NCI-H1417 (cell line): ENCODE measurements at regions not wholly inside any gene's neighbourhood (a gene's known extent, or its start where the extent isn't known, plus 50 kb on each side); places are given as distances from the start of the nearest gene placed in this dataset.
A peak's percentile ranks its signal among the peaks of the same experiment; 100 is the strongest.
"Not testable (repeated sequence)": the region's sequence is repeated elsewhere in the genome, so short reads cannot be mapped to it uniquely, and the experiment has no call there.

Experiments
- DNase-seq, 3 experiments: peaks; one replicate each; lab custom pipeline; 2025; lab: John Stamatoyannopoulos, UW

DNA sequence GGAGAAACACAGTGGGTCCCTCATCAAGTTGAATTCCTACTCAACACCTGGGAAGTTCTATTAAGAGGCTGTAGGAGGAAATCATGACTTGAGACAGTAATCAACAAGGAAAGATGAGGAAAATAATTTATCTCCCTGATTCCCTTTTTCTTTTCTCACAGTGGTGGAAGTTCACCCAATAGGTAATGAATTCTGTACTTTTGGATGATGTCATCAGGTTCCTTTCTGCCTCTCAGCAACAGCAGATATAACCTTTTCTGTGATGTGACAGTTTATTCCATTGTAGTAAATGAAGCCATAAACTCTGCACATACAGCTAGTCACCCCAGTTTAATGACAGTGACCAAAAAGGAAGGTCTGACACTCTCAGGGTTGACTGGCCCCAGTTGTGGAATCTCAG is 1265.0 kb downstream of the NXPH1 start:
- DNase-seq = no peak

DNA sequence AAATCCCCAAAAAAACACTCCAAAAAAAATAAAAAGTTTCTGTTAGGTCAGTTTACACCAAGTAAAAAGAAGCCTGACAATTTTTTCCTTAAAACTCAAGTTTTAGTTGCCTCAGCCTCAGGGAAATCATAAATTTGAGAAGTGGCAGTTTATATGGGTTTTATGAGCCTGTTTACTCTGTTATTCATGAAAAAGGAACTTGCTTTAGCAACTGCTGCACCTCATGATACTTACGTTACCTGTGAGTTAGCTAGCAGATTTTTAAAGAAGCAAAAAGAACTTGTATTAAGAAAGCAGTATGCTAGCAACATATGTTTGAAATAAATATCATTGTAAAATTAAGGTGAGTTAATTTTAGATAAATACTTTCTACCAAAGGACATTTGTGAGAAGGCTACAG is 1264.5 kb upstream of the PHF14 start:
- no peak for DNase-seq

DNA sequence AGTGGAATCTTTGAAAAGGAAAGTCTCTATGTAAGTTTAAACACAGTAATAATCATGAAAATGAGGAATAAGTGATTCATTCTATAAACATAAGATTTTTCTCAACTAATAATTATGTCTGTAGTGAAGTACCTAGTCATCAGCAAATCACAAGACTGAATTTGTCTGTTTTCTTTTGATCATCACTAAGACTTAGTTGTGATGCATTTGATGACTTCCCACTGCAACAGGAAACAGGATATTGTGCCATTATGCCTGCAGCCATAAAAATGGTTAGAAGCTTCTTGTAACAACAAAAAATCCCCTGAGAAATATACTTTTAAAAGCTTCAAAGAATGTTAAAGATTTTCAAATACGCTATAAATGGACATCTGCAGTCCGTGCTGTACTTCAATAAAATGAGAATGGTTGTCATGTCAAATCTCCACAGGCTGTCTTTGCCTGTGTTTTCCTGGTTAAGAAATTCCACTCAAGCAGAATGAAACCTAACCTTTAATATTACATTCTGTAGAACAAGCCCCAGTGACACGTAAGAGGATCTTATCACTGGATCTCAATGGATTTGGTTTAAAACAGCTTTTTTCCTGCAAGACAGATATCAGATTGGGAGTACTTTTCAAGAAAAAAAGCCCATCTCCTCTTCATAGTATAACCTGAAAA is 1262.3 kb upstream of the PHF14 start:
- no peak for DNase-seq

DNA sequence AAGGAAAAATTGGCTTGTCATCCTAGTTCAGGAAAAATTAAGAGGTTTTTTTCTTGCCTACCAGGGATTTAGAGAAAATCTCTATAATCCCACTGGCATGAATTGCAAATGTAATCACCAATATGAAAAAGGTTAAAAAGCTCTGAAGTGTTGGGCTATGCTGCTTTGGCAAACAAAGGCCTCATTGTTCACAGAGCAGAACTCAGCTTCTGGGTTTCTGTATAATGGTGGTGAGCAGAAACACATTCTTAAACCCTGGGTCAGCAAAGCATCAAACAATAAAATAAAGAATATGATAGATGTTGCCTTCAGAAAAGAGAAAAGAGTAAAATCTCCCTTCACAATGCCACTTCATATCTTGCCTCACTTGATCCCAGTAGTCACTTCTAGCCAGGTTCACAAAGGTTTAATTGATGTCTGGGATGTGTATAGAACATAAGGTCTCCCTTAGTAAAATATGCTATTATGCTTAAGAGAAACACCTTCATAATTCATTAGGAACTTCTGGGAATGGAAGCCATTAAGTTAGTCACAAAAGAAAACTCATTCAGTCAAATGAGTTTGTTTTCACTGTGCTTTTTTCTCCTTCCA is 1255.5 kb upstream of the PHF14 start:
- DNase-seq = peak in 1 of 3 experiments; percentile 20

DNA sequence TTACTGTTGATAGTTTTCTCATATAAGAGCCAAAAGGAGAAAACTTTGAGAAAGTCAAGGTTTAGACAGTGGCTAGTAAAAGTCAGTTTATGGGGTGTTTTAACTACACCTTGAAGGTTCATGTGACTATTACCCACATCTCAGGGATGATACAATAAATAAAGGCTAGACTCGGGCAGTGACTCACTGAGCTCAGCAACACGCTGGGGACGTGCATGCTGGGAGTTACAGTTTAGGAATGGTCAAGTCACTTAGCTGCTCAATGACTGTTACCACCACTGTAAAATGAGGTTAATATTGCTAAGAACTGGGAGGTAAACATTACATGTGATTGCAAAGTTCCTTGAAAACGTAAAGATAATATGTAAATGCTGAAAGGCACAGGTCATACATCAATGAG is 1254.4 kb upstream of the PHF14 start:
- DNase-seq = no peak

DNA sequence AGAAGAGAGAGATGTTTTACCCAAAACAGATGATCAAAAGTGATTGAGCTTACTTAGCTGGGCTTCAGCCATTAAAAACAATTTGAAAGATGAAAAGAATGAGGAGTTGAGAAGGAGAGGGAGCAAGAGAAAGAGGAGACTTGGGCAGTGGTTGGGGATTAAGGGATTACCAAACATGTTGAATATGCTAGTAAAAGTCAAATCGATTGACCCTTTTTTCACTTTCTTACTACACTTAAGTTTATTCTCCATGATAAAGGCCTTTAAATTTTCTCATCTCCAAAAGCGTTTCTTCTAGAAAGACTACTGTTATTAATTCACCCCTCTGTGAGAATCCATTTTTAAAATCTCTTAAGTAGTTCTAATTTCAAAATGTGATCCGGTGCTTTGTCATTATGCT is 1254.0 kb upstream of the PHF14 start:
- DNase-seq = no peak

DNA sequence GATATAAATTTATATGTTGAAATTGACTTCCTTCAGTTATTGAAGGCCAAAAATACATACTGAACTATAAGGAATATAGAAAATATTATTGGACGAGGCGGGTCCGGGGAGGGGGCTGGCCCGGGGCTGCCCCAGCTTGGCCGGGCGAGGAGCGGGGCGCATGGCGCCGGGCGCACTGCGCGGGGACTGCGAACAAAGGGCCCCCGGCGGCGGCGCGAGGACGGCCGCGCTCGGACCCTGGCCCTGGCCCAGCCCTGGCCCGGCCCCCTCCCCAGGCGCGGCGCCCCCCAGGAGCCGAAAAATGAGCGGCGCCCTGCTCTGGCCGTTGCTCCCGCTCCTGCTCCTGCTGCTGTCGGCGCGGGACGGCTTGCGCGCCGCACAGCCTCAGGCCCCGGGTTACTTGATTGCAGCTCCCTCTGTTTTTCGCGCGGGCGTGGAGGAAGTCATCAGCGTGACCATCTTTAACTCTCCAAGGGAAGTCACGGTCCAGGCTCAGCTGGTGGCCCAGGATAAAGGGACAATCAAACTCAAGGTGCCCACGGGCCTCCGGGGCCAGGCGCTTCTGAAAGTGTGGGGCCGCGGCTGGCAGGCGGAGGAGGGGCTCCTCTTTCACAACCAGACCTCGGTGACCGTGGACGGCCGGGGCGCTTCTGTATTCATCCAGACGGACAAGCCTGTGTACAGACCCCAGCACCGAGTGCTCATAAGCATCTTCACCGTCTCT is 1247.6 kb upstream of the PHF14 start:
- not testable (repeated sequence) for DNase-seq

DNA sequence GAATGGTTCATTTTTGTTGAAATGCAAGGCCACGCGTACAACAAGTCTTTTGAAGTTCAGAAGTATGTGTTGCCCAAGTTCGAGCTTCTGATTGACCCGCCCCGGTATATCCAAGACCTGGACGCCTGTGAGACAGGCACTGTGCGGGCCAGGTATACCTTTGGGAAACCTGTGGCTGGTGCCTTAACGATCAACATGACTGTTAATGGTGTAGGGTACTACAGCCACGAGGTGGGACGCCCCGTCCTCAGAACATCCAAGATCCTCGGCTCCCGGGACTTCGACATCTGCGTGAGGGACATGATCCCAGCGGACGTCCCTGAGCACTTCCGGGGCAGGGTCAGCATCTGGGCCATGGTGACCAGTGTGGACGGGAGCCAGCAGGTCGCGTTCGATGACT is 1246.9 kb upstream of the PHF14 start:
- not testable (repeated sequence) for DNase-seq

DNA sequence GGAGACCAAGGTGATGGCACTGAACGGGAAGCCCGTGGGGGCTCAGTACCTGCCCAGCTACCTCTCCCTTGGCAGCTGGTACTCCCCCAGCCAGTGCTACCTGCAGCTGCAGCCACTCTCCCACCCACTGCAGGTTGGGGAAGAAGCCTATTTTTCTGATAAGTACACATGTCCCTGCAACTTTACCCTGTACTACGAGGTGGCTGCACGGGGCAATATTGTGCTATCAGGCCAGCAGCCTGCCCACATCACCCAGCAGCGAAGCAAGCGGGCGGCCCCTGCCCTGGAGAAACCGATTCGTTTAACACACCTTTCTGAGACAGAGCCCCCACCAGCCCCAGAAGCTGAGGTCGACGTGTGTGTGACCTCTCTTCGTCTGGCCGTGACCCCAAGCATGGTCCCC is 1246.2 kb upstream of the PHF14 start:
- DNase-seq = not testable (repeated sequence)

DNA sequence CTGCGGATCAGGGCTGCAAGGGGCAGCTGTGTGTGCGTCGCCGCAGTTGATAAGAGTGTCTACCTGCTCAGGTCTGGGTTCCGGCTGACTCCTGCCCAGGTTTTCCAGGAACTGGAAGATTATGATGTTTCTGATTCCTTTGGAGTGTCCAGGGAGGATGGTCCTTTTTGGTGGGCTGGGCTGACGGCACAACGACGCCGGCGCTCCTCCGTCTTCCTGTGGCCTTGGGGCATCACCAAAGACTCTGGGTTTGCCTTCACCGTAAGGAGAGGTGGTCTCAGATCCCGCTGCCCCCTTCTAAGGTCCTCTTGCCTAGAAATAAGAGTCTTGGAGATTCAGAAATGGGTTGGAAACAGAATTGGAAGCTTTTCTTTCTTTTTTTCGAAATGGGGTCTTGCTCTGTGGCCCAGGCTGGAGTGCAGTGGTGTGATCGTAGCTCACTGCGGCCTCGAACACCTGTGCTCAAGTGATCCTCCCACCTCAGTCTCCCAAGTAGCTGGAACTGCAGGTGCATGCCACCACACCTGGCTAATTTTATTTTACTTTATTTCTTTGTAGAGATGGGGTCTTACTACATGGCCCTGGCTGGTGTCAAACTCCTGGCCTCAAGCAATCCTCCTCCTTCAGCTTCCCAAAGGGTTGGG is 1245.5 kb upstream of the PHF14 start:
- not testable (repeated sequence) for DNase-seq

DNA sequence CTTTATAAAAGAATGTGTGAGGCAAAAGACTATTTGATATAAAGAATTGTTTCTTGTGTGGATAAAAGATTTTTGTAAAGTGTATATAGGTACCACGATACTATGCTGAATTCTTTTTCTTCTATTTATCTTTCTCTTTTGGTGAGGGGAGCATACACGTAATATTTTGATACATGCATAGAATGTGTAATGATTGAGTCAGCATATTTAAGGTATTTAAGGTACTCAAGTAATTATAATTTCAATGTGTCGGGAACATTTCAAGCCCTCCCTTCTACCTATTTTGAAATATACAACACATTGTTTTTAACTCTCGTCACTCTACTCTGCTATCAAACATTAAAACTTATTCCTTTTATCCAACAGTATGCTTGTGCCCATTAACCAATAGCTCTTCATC is 1221.6 kb upstream of the PHF14 start:
- no peak for DNase-seq

DNA sequence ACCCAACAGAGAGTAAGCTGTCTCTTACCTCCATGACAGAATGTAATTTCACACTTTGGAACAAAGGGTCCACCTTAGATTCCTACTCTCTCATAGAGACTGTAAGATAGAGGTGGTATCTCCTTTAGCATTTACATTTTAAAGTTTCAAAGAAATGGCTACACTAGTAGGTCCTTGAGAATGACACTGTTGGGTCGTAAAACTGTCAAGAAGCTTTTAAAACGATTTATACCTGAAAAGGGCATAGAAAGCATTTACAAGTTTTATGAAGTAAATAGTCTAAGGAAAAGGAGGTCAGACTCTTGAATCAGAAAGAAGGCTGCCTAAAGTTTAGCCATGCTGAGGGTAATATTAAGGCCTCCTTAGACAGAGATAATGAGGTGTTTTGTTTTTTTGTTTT is 1212.4 kb upstream of the PHF14 start:
- peak in 1 of 3 experiments; percentile 22 for DNase-seq

DNA sequence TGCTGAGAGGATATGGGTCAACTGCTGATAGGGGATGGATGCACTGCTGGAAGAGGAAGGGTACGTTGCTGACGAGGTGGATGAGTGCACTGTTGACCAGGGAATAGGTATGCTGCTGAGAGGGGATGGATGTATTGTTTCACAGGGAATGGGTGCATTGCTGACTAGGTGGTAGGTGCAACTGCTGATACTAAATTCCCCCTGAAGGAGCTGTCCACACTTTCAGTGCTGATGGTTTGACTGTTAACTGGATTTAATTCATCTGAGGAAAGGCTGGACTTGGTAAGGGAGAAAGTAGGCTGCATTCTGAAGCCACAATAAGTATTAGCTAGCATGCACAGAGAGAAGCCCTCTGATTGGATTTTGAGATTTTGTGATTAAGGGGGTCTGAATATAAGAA is 1196.8 kb upstream of the PHF14 start:
- no peak for DNase-seq

DNA sequence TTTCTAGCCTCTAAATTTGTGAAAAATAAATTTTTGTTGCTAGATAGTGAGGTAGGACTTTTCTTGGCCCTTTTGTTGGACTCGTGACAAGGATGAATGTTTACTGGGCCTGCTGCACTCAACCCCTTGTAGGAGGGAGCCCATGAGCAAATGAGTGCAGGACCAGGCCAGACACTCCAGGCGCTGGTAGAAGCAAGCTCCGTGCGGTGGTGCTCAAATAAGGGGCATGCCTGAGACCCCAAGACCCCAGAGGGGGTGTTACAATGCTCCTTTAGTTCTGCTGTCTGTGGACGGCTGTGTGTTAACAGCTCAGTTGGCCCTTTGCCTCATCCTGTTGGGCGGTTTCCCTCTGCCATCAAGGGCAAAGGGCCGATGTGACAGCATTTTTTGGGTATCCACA is 1195.3 kb upstream of the PHF14 start:
- no peak for DNase-seq

DNA sequence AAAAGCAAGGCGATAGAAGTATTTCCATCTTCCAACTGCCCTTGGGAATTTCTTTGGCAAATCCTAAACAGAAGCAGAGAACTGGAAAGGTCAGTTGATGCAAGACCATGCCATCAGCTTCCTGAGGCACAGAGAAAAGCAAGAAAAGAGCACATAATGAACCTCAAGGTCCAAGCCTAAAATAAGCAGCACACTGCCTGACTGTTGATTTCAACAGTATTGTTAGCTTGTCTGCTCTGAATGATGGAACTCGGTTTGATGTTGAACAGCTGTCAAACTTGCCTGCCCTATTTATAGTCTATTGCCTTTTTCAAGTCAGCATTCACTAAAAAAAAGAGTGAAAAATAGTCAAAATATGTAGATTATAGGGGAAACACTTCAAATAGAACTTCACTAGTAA is 1192.0 kb upstream of the PHF14 start:
- no peak for DNase-seq

DNA sequence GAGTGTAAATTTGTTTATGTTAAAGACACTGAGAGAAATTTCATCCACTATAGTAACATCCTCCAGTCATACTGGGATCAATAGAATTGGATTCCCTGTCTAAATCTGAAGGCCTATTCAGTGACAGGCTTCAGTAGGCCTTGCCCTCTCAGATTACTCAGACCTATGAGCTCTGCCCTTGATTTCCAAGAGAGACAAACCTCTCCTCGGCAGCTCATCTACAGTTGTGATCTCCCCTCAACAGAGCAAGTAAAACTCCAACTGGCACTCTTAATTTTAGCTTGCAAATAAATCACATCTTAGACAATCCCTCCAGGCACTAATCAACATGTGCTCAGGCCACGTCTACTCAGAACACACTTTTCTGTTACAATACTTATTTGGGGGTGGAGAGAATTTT is 1191.4 kb upstream of the PHF14 start:
- no peak for DNase-seq

DNA sequence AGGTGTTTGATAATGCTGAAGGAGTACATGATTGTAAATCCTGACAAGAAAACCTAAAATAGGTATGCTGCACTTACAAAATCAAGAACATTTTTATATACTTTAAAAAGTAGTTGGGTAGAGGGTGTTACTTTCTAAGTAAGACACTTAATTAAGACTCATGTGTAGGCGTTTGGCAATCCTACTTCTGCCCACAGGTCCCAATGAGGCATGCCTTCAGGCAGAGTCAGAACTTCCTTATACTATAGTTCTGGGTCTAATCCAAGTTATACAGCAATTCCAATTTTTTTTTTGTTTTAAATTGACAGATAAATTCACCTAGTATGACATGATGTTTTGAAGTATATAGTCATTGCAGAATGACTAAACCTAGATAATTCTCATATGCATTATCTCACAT is 1188.5 kb upstream of the PHF14 start:
- no peak for DNase-seq

DNA sequence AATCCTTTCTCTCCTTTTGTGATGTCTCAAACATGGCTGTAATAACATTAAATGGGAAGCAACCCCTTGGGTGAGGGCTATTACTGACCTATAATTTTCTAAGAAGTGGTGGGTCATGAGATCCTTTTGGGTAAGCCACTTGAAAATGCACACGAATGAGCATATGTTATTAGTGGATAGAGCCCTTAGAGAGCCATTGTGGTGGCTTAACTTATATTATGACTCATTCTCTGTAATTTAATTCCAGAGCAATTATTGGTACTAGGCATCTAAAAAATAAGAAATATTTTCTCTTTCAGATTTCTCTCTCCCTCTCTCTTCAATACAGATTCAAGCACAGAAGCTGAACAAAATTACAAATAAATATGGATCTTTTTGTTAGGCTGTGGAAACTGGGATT is 1177.4 kb upstream of the PHF14 start:
- DNase-seq = peak in 2 of 3 experiments; percentile 6 to 78

DNA sequence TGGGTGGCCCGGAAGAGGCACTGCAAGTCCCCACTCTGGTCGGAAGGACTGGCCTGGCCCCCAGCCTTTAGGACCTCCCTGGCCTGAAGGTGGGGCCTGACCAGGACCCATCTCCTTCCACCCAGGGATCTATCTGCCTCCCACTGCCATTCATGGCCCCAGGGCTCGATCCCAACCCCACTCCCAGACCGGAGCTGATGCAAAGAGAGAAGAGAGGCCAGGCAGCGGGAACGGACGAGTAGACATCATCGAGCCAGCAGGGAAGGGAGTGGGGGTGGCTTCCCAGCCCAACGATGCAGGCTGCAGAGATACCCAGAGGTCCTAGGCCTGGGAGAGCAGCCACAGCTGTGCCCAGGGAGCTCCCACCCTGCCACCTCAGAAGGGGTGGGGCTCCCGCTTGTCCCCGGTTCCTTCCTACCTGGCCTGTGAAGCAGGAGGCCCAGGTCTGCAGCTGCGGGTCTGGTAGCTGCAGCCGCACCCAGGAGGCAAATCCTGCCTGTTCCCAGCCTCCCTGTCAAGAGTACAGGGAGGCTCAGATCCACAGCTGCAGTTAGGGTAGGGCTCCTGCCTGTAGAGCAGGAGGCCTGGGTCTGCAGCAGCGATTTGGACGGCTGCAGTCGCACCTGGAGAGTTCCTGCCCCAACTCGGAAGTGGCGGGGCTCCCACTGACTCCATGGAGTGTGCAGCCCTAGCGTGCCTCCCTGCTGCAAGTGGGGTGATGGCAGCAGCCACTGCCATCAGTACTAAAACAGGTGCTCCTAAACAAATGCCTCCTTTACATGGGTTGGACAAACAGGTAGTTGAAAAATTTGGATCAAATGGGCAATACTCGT is 1151.0 kb upstream of the PHF14 start:
- no peak for DNase-seq

DNA sequence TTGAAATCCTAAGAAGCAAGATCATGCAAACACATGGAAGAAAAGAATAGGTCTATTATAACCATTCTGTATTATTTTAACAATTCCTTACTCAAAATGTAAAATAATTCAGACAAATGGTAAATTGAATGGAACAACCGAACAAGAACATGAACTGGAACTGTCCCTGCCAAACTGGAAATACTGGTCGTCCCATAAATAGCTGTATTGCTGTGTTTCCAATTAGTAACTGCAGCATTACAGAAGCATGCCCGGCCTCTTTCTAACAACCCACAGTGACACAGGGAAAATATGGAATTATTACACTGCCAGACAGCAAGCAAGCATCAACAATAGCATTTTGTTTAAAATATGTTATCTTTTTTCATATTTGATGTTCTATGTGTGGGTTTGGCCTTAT is 1138.5 kb upstream of the PHF14 start:
- peak in 2 of 3 experiments; percentile 10 to 49 for DNase-seq

DNA sequence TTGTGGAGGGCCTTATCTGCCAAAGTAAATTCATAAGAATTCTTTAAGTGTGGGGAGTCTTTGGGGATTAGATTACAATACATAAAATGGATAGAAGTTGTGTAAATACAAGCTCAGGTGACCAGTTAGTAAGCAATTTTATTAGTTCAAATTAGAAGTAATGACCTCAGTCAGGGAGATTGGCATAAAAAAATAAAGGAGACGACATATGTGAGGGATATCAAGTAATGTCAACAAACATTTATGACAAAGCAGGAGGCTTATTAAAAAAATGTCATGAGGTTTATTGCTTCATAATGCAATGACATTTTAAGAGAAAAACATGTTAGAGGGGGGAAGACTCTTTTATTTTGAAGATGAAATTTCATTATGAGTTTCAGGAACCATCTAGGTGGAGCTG is 1137.0 kb upstream of the PHF14 start:
- DNase-seq = no peak

DNA sequence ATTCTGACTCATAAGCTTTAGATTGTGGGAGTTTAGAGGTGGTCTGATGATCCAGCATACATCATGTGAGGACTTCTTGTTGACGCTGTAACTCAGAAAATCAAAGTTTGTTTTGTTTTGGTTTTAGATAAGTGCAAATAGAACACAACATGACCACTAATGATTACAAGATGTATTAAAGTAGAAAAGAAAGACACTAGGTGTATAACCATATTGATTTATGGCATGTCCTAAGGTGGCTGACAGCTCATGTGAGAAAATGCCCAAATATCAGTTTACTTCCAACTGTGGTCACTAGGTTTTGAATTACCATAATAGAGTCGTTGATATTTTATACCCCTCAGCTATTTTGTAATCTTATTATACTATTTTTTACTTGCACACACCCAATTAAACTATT is 1131.4 kb upstream of the PHF14 start:
- no peak for DNase-seq
